ENCODE measurements at regions not wholly inside any gene's neighbourhood (a gene's known extent, or its start where the extent isn't known, plus 50 kb on each side); places are given as distances from the start of the nearest gene placed in this dataset.
"Not testable (repeated sequence)": the region's sequence is repeated elsewhere in the genome, so short reads cannot be mapped to it uniquely, and the experiment has no call there.

- no peak for DNase-seq
Observed at GRCh38 chr10:33489501-33490176, 155.2 kb upstream of the NRP1 start.

DNA sequence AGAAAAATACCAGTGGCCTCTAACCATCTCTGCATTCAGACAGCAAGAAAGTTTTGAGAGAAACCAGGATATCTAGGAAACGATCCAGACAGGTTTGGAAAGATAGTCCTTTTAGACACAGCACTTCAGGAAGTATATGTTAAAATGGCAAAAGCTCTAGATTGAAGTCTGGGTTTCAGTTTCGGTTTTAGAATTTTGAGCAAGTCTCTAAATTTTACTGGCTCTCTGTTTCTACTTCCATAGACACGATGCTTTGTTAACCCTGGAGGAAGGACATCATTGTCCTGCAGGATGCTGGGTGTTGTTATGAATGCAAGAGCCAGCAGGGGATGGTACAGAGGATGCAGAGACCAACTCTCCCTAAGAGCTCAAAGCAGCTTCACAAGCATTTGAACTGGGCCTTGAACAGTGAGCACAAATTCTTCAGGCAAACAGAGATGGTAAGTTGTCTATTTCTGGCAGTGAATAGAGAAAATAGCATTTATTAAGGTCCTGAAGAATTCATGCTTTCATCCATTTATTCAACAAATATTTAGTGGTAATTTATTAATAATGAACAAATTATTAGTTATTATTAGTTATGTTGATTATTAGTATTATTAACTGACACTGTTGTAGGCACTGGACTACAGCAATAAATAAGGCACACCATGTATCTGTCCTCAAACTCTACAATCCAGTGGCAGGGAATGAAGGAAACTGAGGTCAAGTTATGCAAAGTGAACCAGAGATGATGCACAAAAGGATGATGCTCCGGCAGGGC is 152.7 kb upstream of the NRP1 start:
- DNase-seq, result no peak

DNA sequence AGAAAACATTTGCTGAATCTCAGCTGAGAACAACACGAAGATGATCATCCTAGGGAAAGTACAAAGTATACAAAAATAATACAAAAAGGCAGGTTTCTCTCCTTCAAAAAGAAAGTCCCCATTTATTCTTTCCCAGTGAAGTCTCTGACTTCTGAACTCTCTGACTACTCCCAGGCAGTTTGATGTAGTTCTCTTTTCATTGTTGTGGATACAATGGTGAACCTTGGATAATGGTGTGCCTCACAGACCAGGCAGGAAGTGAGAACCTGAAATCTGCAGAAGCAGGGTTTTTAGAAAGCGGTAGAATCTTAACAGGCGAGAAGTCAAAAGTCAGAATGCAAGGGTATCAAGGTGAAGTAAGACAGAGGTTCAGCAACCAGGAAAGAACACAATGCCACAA is 150.8 kb upstream of the NRP1 start:
- DNase-seq, result no peak

GRCh38 chr10:33484787-33485186 is 150.3 kb upstream of the NRP1 start:
- DNase-seq, result no peak

- DNase-seq, result no peak
Observed at GRCh38 chr10:33483816-33484190, 149.3 kb upstream of the NRP1 start.

DNA sequence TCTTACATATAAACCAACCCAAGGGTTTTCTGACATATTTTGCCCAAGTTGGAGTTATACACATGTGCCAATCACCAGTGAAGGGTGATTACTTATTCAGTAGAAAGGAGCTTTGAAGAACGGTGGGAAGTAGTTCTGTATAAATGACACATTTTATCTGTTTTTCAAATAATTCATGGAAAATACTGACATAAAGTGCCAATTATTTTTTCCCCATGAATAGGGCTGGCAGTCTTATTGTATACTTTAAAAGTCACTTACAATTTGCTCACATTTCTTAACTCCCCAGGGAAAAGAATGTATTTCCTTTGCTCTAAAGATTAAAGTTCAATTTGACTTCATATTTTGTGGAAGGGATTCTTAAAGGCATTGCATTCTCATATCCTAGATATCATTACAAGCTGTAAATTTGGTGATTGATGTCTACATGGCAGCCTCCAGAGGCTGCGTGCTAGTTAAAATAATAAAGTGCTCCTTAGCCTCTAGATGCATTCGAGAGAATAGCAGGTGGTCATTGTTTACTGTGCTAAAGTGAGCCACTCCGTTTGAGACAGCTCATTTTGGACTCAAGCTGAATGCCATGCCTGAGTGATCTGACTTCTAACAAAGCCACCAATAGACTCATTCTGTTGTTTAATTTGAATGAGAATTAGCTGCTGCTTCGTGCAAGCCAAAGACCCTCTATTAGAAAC is 148.8 kb upstream of the NRP1 start:
- DNase-seq, result no peak

DNA sequence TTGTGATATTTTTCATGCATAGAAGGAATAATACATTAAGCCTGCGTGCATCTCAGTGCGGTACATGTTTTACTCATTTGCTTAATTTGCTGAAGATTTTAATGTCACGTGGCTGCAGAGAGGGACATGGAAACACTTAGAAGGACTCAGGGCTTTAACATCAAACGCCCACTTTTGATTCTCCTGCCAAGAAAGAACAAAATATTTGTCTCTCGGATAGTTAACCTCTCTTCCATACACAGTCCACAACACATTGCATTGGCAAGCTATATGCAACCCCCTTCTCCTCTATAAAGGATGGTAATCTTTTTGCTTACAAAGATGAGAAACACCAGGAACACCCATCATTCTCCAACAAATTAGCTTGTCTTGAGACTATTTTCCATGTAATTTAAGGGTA is 148.0 kb upstream of the NRP1 start:
- DNase-seq, result no peak

DNA sequence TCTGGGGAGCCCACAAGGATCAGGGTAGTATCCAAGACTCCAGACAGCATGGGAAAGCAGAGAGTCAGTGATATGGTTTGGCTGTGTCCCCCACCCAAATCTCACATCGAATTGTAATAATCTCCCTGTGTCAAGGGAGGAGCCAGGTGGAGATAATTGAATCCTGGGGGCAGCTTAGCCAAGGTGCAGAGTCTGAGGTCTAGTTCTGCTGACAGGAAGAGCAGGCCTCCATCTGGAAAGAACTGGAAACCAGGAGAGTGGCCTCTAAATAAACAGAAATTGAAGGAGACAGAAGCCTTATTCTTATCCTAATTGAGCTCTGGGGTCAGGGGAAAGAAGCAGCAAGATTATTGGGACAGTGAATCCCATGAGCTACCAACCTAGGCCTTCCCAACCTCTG is 146.7 kb upstream of the NRP1 start:
- DNase-seq, result no peak

- not testable (repeated sequence) for DNase-seq
Observed at GRCh38 chr10:33480417-33480816, 145.9 kb upstream of the NRP1 start.

DNA sequence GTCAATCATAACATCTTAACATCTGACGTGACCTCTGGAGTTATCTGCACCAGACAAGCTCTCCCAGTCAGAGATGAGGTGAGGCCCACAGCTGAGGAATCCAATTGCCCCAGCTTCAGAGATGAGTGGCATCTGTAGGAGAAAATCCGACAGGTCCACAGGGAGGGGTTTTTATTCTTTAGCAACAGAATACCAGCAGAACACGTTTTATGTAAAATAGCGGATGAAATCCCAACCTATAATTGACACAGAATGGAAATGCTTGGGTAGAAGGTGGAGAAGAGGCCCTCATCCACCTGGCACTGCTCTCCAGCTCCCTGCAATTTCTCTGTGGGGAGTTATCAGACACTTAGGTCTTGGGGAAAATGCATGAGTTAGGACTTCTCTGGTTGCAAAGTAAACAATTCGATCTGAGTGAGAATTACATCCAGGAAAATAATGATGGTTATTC is 144.2 kb upstream of the NRP1 start:
- no peak for DNase-seq

- DNase-seq, result no peak
Observed at GRCh38 chr10:33478089-33478674, 143.7 kb upstream of the NRP1 start.

- no peak for DNase-seq
Observed at GRCh38 chr10:33477291-33478088, 143.0 kb upstream of the NRP1 start.

- DNase-seq, result no peak
Observed at GRCh38 chr10:33476757-33477273, 142.3 kb upstream of the NRP1 start.

DNA sequence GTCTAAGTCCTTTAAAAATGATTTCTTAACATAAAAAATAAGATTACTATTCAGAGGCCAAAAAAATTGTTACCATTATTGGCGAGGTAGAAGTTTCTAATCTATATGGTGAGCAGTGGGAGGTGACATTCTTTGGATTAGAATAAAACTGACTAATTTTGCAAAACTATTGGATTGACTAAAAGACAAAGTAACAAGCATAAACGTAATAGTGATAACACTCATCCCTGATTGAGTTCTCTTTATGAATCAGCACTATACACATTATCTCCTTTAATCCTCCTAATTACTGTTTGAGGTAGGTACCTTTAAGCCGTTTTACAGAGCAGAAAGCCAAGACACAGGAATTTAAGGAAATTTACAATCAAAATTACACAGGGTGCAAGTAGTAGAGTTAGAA is 139.2 kb upstream of the NRP1 start:
- no peak for DNase-seq

DNA sequence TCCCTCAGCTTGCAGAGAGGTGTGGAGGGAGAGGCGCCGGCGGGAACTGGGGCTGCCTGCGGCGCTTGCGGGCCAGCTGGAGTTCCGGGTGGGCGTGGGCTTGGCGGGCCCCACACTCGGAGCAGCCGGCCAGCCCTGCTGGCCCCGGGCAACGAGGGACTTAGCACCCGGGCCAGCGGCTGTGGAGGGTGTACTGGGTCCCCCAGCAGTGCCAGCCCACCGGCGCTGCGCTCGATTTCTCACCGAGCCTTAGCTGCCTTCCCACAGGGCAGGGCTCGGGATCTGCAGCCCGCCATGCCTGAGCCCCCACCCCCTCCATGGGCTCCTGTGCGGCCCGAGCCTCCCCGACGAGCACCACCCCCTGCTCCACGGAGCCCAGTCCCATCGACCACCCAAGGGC is 133.5 kb upstream of the NRP1 start:
- DNase-seq, result not testable (repeated sequence)

- DNase-seq, result no peak
Observed at GRCh38 chr10:33465747-33466146, 131.3 kb upstream of the NRP1 start.

GRCh38 chr10:33463011-33463410 is 128.5 kb upstream of the NRP1 start:
- DNase-seq, result no peak

DNA sequence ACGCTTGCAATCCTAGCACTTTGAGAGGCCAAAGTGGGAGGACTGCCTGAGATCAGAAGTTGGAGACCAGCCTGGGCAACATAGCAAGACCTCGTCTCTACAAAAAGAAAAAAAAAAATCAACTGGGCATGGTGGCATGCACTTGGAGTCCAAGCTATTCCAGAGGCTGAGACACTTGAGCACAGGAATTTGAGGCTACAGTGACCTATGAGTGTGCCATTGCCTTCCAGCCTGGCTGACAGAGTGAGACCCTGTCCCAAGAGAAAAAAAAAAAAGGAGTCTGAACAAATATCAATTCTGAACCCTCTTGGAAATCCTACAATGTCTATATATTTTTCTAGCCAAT is 126.8 kb upstream of the NRP1 start:
- DNase-seq, result no peak

- DNase-seq, result no peak
Observed at GRCh38 chr10:33460505-33461294, 126.2 kb upstream of the NRP1 start.

- no peak for DNase-seq
Observed at GRCh38 chr10:33459602-33460001, 125.1 kb upstream of the NRP1 start.

- no peak for DNase-seq
Observed at GRCh38 chr10:33455029-33455428, 120.6 kb upstream of the NRP1 start.

GRCh38 chr10:33454554-33454953 is 120.1 kb upstream of the NRP1 start:
- DNase-seq, result no peak

Measured in stimulated activated CD4-positive, alpha-beta T cell treated with anti-CD3 and anti-CD28 coated beads, Interleukin-4, amount 100 ng/mL, for 1 hour (primary cell).